ENCODE measurements at regions not wholly inside any gene's neighbourhood (a gene's known extent, or its start where the extent isn't known, plus 50 kb on each side); places are given as distances from the start of the nearest gene placed in this dataset.
"Not testable (repeated sequence)": the region's sequence is repeated elsewhere in the genome, so short reads cannot be mapped to it uniquely, and the experiment has no call there.

DNA sequence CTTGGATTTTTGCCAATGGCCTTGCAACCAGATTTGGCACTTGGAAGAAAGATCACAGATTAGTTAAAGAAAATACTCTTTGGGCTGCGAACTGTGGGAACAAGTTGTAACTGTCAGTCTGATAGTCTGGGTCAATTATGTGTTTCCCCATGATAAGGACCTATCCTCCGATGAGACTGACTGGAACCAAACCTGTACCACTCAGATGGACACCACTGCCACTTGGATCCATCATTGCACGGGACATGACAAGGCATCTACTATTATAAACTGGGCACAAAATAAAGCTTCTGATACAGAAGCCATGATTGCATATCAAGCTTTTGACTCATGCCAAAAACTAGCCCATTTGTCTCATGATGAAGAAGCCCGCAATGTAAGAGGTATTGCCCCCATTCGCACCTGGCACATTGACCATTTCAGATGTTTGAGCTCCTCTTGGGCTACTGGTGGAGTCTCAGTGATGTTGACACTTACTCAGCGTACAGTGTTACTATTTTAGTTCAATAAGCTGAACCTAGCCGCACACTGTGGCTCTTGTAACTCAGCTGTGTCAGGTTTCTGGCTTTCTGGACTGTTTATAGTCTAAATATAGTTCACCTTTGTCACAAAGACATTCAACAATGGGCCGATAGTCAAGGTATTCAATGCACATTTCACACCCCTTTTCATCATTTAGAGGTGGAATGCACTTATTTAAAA lies 179.8 kb upstream of the RBBP8 start:
- DNase-seq, result no peak

GRCh38 chr18:22764005-22764404 lies 169.1 kb upstream of the RBBP8 start:
- not testable (repeated sequence) for DNase-seq

DNA sequence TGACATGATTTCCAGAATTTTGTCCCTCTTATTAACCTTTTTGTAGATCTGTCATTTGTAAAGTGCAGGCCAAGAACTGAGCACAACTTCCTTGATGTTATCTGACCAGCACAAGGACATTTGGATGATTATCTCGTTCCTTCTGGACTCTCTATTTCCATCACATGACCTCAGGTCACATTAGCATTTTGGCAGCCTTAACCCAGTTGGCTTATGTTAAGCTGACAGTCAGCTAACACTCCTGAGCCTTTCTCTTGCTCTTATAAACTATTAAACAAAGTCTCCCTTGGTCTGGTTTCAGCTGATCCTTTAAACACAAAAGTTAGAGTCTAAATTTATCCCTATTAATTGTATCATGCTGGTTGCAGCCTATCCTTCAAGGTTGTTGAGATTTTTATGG lies 167.2 kb upstream of the RBBP8 start:
- DNase-seq, result no peak

DNA sequence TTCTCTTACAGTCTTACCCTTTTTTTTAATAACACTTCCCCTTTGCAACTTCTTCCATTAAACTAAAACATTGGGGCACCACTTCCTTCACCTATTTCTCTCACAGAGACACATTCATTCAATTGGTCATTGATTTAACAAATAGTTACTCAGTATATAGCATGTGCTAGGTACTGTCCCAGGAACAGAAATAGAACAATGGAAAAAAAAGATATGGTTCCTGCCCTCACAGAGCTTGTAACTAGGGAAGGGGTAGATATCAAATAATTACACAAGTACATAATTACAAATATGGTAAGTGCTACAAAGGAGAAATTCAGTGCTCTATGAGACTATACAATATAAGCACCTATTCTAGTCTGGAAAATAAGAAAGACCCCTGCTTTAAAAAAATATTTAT lies 165.5 kb upstream of the RBBP8 start:
- DNase-seq, result no peak

- no peak for DNase-seq
Observed at GRCh38 chr18:22773944-22774343, 159.2 kb upstream of the RBBP8 start.

DNA sequence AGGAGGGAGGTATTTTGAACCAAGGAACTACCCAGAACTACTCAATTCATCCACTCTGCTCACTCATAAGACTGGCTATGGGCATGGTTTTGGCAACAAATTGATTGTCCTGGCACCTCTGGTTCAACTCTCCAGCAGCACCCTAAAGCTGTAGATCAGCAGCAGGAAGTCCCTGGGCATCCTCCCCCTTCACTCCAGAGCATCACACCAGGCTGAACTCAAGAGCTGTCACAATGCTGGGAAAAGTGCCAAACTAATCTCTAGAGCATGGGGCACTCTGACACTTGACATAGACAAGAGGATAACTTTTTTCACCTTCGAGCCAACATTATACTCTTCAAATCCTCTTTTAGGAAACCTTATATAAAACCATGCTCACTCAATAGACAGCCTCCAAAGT lies 154.1 kb upstream of the RBBP8 start:
- DNase-seq, result no peak

- DNase-seq, result no peak
Observed at GRCh38 chr18:22783245-22783644, 149.9 kb upstream of the RBBP8 start.

DNA sequence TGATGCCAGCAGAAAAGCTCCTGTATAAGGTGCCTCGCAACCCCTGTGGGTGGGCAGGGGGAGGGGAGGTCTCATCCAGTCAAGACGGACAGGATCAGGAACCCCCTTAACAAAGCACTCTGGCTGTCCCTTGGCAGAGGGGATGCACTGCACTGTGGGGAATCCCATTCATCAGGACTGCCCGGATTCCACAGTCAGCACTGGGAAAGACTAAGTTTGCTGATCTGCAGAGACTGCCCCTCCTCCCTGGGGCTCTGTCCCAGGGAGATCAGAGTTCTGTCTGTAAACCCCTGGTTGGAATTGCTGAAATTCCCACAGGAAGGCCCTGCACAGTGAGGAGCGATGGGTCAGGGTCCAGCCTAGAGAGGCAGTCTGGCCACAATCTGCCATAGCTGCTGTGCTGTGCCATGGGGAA lies 149.5 kb upstream of the RBBP8 start:
- no peak for DNase-seq

GRCh38 chr18:22789052-22789451 lies 144.1 kb upstream of the RBBP8 start:
- no peak for DNase-seq

DNA sequence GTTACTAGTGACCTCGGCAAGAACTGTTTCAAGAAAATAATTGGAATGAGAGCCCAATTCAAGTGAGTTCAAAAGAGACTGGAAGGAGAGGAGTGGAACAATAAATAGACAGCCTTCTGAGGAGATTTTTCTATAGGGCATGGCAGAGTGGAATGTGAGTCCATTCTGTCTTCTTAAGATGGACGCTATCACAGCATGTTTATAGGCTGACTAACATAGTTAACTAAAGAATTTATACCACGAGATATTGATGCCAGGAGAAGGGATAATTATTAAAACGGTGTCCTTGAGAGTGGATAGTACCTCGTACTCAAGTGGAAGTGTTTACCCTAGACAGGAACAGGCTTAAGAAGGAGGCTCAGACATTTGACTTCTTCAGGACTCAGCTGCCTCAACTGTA lies 143.5 kb upstream of the RBBP8 start:
- DNase-seq, result no peak

DNA sequence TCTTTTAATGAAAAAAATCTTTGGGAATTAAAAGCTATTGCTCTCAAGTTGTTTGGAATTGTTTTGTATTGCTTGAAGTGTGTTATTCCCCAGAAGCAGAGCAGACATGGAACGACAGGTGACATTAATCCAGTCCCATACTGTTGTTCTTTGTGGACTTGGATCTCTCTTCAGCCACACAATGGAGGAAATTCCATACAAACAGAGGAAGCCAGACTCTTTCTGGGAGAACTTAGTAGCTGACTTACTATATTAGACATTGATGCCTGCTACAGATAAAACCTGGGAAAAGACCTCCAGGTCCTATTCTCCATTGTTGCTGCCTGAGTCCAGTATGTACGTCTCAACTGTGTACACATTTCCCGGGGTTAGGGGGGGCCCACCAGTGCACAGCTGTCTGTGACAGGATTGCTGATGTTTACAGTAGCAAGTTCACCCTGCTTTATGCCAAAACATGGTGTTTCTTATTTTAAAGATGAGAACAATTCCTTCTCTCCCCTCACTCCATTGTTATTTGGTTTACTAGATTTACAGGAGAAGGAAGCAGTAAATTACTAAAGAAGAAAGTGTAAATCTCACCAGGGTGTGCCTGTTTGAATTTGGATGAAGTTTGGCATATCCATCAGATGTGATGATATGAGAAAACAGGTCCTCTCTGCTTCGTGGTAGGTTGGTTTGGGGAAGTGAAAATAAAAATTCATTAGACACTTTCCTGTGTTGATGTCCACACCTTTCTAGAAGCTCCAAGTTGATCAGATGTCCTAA lies 142.4 kb upstream of the RBBP8 start:
- no peak for DNase-seq

- DNase-seq, result no peak
Observed at GRCh38 chr18:22791310-22791610, 141.9 kb upstream of the RBBP8 start.

DNA sequence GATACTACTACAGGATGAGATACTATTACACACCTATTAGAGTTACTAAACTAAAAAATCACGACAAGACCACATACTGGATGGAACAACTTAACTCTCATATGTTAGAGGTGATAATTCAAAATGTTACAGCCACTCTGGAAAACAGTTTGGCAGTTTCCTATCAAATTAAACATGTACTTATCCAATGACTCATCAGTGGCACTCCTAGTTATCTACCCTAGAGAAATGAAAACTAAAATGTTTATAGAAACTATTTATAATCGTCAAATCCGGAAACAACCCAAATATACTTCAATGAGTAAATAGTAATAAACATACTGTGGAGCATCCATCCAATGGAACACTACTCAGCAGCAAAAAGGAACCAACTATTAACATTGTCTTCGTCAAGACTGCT lies 137.0 kb upstream of the RBBP8 start:
- no peak for DNase-seq

GRCh38 chr18:22800551-22800951 lies 132.6 kb upstream of the RBBP8 start:
- DNase-seq, result no peak

DNA sequence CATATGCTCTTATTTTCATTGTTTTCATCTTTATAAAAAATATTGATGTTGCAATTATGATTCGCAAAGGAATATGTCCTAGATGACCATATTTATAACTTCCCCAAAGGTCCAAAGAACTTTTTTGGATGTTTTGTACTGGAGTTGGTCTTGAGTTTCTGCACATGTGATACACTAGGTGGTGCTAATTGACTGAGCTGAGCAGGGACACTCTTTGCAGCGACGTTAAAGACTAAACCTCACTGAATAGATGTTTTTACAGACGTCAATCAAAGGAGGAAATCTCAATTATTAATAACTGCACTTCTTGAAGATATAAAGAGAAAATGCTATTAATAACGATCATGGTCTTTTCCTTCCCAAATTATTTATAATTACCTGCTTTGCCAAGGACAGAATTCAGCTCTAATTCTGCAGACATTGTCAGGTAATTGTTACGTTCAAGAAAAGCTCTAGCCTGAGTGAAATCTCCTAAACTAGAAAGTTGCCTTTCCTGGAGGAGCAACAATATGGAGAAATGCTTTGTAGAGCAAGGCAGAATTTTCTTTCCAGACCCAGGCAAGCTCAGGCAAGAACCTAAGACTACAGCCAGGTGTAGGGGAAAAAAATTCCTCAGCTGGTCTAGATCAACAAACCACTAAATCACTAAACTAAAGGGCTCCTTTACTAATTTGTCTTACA lies 119.3 kb upstream of the RBBP8 start:
- DNase-seq, result no peak

DNA sequence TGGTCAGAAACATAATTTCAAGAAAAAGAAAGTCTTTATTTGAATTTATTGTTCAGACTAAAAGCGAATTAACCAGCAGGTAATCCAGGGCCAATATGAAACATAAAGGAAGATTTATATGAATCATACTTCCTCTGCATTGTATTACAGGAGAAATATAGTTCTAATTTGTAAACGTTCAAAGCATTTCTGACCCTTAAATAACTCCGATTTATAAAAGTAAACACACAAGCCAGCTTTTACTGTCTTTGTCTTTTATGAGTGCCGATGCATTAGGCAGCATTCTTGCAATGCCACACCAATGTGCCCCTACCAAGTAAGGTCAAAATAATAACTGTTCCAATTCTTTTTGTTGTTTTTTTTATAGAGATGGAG lies 118.8 kb upstream of the RBBP8 start:
- no peak for DNase-seq

DNA sequence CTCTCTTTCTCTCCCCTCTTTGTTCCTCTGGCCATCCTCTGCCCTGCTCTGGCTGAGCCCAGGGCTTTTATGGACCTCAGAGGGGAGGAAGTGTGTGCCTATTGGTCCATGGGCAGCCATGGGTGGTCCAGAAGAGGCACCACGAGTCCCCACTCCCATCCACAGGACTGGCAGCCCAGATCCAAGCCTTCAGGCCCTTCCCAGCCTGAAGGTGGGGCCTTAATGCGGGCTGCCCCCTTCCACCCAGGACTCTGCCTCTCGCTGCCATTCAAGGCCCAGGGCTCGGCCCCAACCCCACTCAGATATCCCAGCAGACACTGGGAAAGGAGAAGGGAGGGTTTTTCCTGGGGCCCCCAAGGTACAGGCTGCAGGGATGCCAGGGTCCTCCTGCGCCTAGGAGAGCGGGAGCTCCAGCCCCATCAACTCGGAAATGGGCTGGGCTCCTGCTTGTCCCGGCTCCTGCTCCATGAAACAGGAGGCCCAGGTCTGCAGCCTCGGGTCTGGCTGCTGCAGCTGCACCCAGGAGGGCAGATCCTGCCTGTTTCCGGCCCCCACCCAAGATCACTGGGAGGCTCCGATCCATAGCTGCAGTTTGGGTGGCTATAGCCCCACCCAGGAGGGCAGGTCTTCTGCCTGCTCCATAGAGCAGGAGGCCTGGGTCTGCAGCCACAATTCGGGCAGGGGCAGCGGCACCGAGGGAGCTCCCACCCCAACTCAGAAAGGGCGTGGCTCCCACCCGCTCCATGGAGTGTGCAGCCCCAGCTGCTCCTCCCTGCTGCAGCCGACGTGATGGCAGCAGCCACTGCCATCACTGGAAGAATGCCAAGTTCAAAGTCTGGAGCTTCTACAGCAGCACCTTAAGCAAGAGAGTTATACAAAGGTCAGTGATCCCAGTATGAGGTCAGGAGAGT lies 116.6 kb upstream of the RBBP8 start:
- DNase-seq, result no peak

DNA sequence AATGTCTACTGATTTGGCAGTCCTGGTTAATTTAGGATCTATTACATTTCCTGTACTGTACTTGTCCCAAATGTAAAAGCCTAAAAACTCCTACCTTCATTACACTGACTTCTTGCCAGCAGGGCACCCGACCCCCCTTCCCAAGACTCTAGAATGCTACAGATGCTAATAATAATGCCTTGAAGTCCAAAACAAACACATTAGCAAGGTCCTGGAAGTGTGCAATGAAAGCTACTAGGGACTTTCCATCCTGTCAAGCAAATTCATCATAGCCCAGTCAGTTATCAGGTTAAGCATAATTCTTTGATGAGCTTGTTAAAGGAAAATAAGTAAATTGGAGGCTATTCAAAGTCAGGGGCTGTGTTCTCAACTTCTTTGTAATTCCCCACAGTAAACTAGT lies 115.3 kb upstream of the RBBP8 start:
- DNase-seq, result no peak

DNA sequence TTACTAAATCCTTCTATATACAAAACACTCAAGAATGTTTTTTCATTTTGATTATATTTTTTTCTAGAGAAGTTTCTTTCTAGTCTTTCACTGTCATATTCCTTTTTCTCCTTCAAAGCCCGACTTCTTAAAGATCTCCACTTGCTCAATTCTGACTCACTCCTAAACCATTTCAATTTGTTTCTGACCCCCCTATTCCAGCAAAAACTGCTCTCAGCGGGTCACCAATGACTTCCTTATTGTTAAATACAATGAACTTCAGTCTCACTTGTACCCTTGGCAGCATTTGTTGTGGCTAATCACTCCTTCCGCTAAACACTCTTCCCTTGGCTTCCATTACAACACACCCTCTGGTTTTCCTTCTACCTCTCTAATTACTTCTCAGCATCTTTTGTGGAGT lies 111.1 kb upstream of the RBBP8 start:
- DNase-seq, result no peak

DNA sequence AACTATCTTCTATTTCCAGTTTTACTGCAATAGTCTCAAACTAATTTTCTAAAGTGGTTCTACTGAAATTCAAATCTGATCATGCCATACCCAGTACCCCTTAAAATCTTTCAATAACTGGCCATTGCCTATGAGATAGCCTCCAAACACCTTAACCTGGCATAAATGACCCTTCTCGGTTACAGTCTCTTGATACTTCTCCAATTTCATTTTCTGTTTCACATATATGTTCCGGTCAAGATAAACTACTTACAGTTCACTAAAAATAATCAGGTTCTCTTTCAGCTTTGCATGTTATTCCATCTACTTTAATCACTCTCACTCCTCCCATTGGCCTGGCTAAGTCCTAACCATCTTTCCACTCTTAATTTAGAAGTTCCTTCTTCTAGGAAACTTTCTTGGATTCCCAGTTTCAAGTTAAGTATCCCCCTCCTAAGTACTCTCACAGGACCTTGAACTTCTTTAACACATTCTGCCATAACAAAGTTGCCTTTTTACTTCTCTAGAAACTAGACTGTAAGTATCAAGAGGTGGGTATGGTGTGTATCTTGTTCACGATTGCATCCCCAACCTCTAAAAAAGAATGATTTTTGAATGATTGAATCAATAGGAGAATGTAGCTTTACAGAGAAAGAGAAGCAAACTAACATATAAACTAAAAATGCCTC lies 110.2 kb upstream of the RBBP8 start:
- no peak for DNase-seq

GRCh38 chr18:22826726-22827125 lies 106.4 kb upstream of the RBBP8 start:
- DNase-seq, result no peak

DNA sequence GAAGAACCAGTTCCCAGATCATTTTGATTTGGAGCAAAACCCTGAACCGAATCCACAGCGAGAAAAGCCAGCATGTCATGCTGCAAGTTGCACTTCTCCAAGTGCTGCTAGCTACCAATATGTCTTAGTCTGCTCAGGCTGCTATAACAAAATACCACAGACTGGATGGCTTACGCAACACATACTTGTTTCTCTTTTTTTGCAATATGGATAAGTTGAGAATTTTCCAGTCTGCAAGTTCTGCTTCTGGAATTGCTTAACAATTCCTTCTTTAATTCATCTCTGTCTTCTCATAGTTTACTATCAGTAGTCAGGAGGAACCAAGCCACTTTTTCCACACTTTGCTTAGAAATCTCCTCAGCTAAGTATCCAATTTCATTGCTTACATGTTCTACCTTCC lies 105.9 kb upstream of the RBBP8 start:
- no peak for DNase-seq

DNA sequence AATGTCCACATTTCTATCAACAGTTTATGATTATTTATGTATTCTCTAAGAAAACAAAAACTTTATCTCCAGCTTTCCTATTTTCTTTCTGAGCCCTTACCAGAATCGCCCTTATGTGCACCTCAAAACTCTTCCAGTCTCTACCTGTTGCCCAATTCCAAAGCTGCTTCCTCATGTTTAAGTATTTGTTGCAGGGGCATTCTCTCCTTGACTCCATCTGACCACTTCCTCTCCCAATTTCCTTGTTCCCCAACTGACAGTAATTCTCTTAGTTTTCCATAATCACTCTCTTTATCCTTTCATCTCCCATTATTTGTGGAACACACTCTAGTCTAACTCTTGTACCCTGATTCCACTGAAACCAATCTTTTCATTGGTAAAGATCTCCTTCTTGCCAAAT lies 105.4 kb upstream of the RBBP8 start:
- no peak for DNase-seq
